ENCODE measurements at regions not wholly inside any gene's neighbourhood (a gene's known extent, or its start where the extent isn't known, plus 50 kb on each side); places are given as distances from the start of the nearest gene placed in this dataset.

GRCh38 chr19:31602548-31602947 is 253.3 kb upstream of the TSHZ3 start:
- TF ChIP-seq POLR2A (IDR thresholded peaks at IDR 0.05) (no peak), CTCF (IDR thresholded peaks at IDR 0.05) (no peak)
